Right renal pelvis (tissue), 4 donors: ENCODE measurements at regions not wholly inside any gene's neighbourhood (a gene's known extent, or its start where the extent isn't known, plus 50 kb on each side); places are given as distances from the start of the nearest gene placed in this dataset.

Experiments
- DNase-seq, 4 donors: peaks; one replicate each; pipeline ENCODE4 v3.0.0-alpha.2; 2013; ENCODE audit warnings: low read depth in 4 of 4, low spot score in 3 of 4, missing footprints in 1 of 4

DNA sequence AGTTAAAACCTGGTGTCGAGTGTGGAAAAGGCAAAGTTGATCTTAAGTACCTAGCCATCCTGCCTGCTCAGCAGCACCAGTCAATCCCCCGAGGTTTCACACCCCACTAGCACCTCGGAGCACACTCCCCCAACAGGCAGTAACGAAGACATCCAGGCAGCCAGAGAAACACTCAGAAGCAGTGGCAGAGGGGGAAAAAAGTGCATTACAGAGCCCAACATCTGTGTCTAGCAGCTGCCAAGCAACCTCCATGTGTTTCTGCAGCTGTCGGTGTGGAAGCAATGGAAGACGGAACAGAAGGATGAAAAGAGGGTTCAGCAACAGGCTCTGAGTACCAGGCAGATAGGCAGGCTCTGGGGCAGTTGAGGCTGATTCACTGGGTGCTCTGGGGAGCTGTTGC, 73.4 kb upstream of the PROX1 start:
- DNase-seq, result no peak

GRCh38 chr1:213921311-213921710, 66.5 kb upstream of the PROX1 start:
- no peak for DNase-seq

DNA sequence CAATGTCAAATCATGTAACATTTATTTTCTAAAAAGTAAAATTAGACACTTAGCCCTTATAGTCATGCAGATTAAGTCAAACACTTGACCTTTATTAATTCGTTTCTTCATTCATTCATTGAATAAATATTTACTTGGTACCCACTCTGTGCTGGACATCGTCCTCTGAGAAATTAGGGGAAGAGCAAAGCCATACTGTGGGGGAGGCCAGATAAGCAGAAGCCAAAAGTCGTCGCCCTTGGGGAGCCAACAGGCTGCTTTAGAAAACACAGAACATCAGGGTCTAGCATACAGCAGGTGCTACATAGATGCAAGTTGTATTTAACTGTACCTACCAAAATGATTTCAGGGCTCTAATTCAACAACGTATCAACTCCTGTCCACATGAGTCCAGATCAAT, 66.1 kb upstream of the PROX1 start:
- no peak for DNase-seq

GRCh38 chr1:213925531-213926182, 62.1 kb upstream of the PROX1 start:
- no peak for DNase-seq

GRCh38 chr1:213927846-213928245, 59.9 kb upstream of the PROX1 start:
- no peak for DNase-seq

- DNase-seq, result no peak
These were observed 58.4 kb upstream of the PROX1 start for GRCh38 chr1:213929398-213929797.

- DNase-seq, result no peak
These were observed 55.9 kb upstream of the PROX1 start for GRCh38 chr1:213931836-213932235.

DNA sequence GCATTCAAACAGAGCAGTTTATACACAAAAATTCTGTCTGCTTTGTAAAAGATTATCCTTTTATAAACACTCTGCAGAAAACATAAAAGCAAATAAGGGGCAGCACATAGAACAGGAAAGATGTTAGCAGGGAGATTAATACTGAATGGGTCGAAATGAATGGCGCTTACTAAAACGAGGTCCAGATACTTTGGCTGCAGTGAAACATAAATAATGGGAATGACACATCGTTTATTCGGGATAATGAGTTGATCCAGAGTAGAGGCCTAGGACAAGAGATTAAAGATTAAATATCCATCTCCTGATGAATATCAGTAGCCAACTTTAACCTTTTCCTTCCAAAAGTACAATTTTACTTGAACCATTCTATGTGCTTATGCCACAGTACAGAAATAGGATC, 54.4 kb upstream of the PROX1 start:
- DNase-seq, result no peak

DNA sequence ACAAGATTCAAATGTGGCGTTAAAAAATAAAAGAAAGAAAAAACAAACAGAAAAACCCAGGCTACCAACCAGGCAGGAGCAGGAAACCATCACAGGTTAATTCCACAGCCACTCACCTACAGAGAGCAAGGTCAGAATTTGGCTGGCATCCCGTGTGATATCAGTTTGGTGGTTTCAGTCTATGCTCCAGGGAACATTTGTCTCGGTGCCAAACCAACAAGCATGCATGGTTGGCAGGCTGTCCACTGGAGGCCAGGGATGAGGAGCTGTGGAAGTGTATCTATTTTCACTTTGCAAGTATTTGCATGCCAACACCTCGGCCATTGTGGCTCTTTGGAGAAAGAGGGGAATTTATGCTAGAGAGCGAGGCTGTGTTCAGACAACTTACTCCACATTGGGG, 53.1 kb upstream of the PROX1 start:
- DNase-seq, result no peak

DNA sequence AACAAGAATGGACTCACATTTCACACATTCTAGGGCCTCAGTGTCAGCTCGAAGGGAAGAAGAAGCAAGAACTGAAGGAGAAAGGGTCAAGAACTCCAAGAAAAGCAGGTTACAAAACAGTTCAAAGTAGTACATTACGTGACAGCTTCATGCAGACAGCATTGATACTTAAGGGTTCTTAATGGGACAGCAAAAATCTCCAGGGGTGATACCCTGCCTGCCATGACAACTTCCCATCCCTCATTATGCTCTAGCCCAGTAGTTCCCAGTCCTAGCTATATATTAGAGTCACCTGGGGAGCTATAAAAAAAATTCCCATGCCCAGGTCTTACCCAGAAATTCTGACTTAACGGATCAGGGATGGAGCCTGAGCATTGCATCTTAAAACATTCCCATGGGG, 51.2 kb upstream of the PROX1 start:
- DNase-seq, result no peak
